HepG2 (cell line): ENCODE measurements at regions not wholly inside any gene's neighbourhood (a gene's known extent, or its start where the extent isn't known, plus 50 kb on each side); places are given as distances from the start of the nearest gene placed in this dataset.

Experiments
- ATAC-seq: fragments of 200-7000 bp; cut with Tn5 transposase; 3 replicates; pipeline ENCODE4 v1.9.1; 2020; ENCODE audit warnings: mild to moderate bottlenecking, moderate library complexity
- BruUV-seq: library from RNA; stranded (reverse); fragments of 400-500 nt; replicated peaks from 2 replicates; lab custom pipeline; 2021; lab: Mats Ljungman, UMichigan
- CTCF ChIA-PET: fragments of 300-600 bp; formaldehyde crosslinking; extraction: SDS; loops from one replicate; lab custom pipeline; 2021; ENCODE audit warnings: low total read pairs, inconsistent platforms, low intra/inter-chr PET ratio; lab: Yijun Ruan, JAX
- POLR2A ChIA-PET: fragments of 350-600 bp; sonication (Branson Sonifier 250); formaldehyde crosslinking; loops from one replicate; lab custom pipeline; 2020; ENCODE audit warnings: antibody characterized with exemption, inconsistent platforms; lab: Yijun Ruan, JAX
- DNase-seq: peaks from one replicate; pipeline ENCODE4 v3.0.0-alpha.2; 2015; ENCODE audit warnings: low spot score
- FAIRE-seq: peaks from 3 replicates; lab custom pipeline; 2011; peaks lifted over from hg19 to GRCh38; lab: Jason Lieb, UNC
- H2AFZ ChIP-seq: one replicate; pipeline ENCODE4 v1.6.1; 2011; ENCODE audit warnings: low read length, inconsistent platforms
- H3K27ac ChIP-seq: fragments of 300-600 bp; 3 replicates; pipeline ENCODE4 v1.8.0; 2011; ENCODE audit warnings: mixed run types, mild to moderate bottlenecking, mixed read lengths, low read length, inconsistent platforms; ENCODE audit not compliant: insufficient read depth; ENCODE audit errors: extremely low read length
- H3K27me3 ChIP-seq, 2 experiments: fragments of 200-600 bp in 1 of 2; 2 replicates in 1 of 2; 3 replicates in 1 of 2; pipeline versions ENCODE4 v1.6.0 to v1.8.0; 2011; ENCODE audit warnings: low read length in 2 of 2, mild to moderate bottlenecking in 2 of 2, moderate library complexity in 2 of 2, inconsistent platforms in 1 of 2; ENCODE audit not compliant: insufficient read depth in 2 of 2, control insufficient read depth in 1 of 2
- H3K36me3 ChIP-seq, 2 experiments: fragments of 200-600 bp in 1 of 2; replicated peaks in 1 of 2; 2 replicates in 1 of 2; 3 replicates in 1 of 2; pipeline versions ENCODE4 v1.5.1 to v1.8.0; 2011; ENCODE audit warnings: low read length in 2 of 2, inconsistent platforms in 1 of 2; ENCODE audit not compliant: insufficient read depth in 2 of 2, control insufficient read depth in 1 of 2
- H3K4me1 ChIP-seq: 2 replicates; pipeline ENCODE4 v1.5.1; 2012; ENCODE audit warnings: low read length, inconsistent platforms; ENCODE audit not compliant: insufficient read depth
- H3K4me2 ChIP-seq: 2 replicates; pipeline ENCODE4 v1.6.0; 2011; ENCODE audit warnings: low read depth, low read length, inconsistent platforms
- H3K4me3 ChIP-seq, 3 experiments: fragments of 200-600 bp in 1 of 3; sonication (generic), shearing (Covaris generic) in 1 of 3; replicated peaks in 1 of 3; 2 replicates each; pipeline ENCODE4 v1.5.1; 2011 to 2016; ENCODE audit warnings: low read length in 3 of 3, inconsistent platforms in 2 of 3, low read depth in 2 of 3, mild to moderate bottlenecking in 2 of 3, control low read depth in 1 of 3, mixed read lengths in 1 of 3; ENCODE audit not compliant: insufficient read depth in 1 of 3
- H3K79me2 ChIP-seq: one replicate; pipeline ENCODE4 v1.6.1; 2011; ENCODE audit warnings: low read length, inconsistent platforms; ENCODE audit not compliant: insufficient read depth
- H3K9ac ChIP-seq: 2 replicates; pipeline ENCODE4 v1.6.0; 2011; ENCODE audit warnings: mild to moderate bottlenecking, low read depth, low read length, inconsistent platforms; ENCODE audit not compliant: insufficient read depth
- H3K9me3 ChIP-seq: 2 replicates; pipeline ENCODE4 v1.5.1; 2012; ENCODE audit warnings: mild to moderate bottlenecking, low read length
- H4K20me1 ChIP-seq: 2 replicates; pipeline ENCODE4 v1.6.0; 2011; ENCODE audit warnings: inconsistent platforms, mild to moderate bottlenecking, low read length, moderate library complexity; ENCODE audit not compliant: insufficient read depth
- CBX1 ChIP-seq: IDR thresholded peaks from one replicate; pipeline ENCODE4 v1.6.1; 2016; ENCODE audit warnings: antibody characterized with exemption, low read depth
- CCDC6 ChIP-seq: sonication (generic); formaldehyde crosslinking; IDR thresholded peaks from 2 replicates; pipeline ENCODE4 v1.8.1; 2022; ENCODE audit warnings: mild to moderate bottlenecking, missing genetic modification reagents, moderate library complexity
- CEBPB ChIP-seq: IDR thresholded peaks from 2 replicates; pipeline ENCODE4 v1.6.1; 2011; ENCODE audit warnings: low read depth, low read length, improper control_type of control experiment, borderline replicate concordance
- CENPT ChIP-seq: sonication (generic); formaldehyde crosslinking; IDR thresholded peaks from 2 replicates; pipeline ENCODE4 v1.8.0; 2022; ENCODE audit warnings: low read depth, mild to moderate bottlenecking, moderate library complexity, missing genetic modification reagents
- ELF4 ChIP-seq: sonication (generic); formaldehyde crosslinking; IDR thresholded peaks from 2 replicates; pipeline ENCODE4 v1.5.0; 2020; ENCODE audit warnings: missing genetic modification reagents, mild to moderate bottlenecking, moderate library complexity, borderline replicate concordance
- GABPB1 ChIP-seq: IDR thresholded peaks from 2 replicates; pipeline ENCODE4 v1.6.1; 2016; ENCODE audit warnings: mild to moderate bottlenecking, missing genetic modification reagents, moderate library complexity, missing compliant biosample characterization
- HOXD1 ChIP-seq: sonication (generic); formaldehyde crosslinking; IDR thresholded peaks from 2 replicates; pipeline ENCODE4 v1.5.0; 2020; ENCODE audit warnings: missing genetic modification reagents
- MEF2D ChIP-seq: sonication (generic); formaldehyde crosslinking; IDR thresholded peaks from 2 replicates; pipeline ENCODE4 v1.5.1; 2020; ENCODE audit warnings: mild to moderate bottlenecking, missing genetic modification reagents
- MIXL1 ChIP-seq: IDR thresholded peaks from 2 replicates; pipeline ENCODE4 v1.6.1; 2016
- PAF1 ChIP-seq: IDR thresholded peaks from 2 replicates; pipeline ENCODE4 v1.6.1; 2016; ENCODE audit warnings: missing genetic modification reagents, missing compliant biosample characterization
- RXRA ChIP-seq: sonication (generic); formaldehyde crosslinking; IDR thresholded peaks from 2 replicates; pipeline ENCODE4 v1.5.1; 2020; ENCODE audit warnings: missing genetic modification reagents
- SALL1 ChIP-seq: sonication (generic); formaldehyde crosslinking; IDR thresholded peaks from 2 replicates; pipeline ENCODE4 v1.8.0; 2022; ENCODE audit warnings: mild to moderate bottlenecking, missing genetic modification reagents
- SNAPC2 ChIP-seq: sonication (generic); formaldehyde crosslinking; IDR thresholded peaks from 2 replicates; pipeline ENCODE4 v1.8.1; 2022; ENCODE audit warnings: mild to moderate bottlenecking, missing genetic modification reagents
- ZNF598 ChIP-seq: sonication (generic); formaldehyde crosslinking; IDR thresholded peaks from 2 replicates; pipeline ENCODE4 v1.5.1; 2020; ENCODE audit warnings: mild to moderate bottlenecking, missing genetic modification reagents, borderline replicate concordance
- WGBS: methylation state at CpG from one replicate; pipeline ENCODE4 v1.1.6; 2017; ENCODE audit warnings: low lambda C conversion rate; 5-methylcytosine and 5-hydroxymethylcytosine counted together
- in situ Hi-C: cut with HindIII; loops from 2 replicates; pipeline ENCODE4 v1.10.0; 2017; ENCODE audit warnings: low pct_unique_long_range_greater_than_20kb; ENCODE audit not compliant: extremely low pct_ligation_motif_present
- intact Hi-C: fragments of 100-400 bp; cut with micrococcal nuclease; formaldehyde crosslinking; loops from one replicate; pipeline ENCODE4 v1.10.0; 2022; ENCODE audit not compliant: unreplicated experiment
- TF ChIP-seq, protein P1 (sequence below): sonication (generic); formaldehyde crosslinking; IDR thresholded peaks from 2 replicates; pipeline ENCODE4 v1.9.0; 2022; ENCODE audit warnings: low read depth, missing genetic modification reagents
- TF ChIP-seq, protein P2 (sequence below): sonication (generic); formaldehyde crosslinking; IDR thresholded peaks from 2 replicates; pipeline ENCODE4 v1.4.0; 2020; ENCODE audit warnings: mild to moderate bottlenecking, missing genetic modification reagents
- TF ChIP-seq, protein P3 (sequence below): sonication (generic); formaldehyde crosslinking; IDR thresholded peaks from 2 replicates; pipeline ENCODE4 v1.4.0; 2020; ENCODE audit warnings: mild to moderate bottlenecking, missing genetic modification reagents
- TF ChIP-seq, protein P4 (sequence below): IDR thresholded peaks from 2 replicates; pipeline ENCODE4 v1.6.1; 2016

DNA sequence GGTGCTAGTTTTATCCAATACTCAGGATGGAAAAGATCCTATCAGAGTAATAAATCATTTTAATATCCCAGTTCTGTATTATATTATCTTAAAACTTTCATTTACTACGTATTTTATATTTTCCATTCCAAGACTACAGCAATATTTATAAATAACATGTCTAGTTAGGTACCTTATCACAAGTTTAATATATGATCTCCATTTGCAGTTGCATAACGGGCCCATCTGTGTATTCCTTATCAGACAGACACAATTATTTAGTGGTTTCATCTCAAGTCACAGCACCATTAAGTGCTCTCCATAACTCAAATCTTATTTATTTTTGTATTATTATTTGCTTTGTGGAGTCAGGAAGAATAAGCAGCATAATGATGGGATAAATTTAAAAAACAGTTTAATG is 333.9 kb downstream of the SH2D1A start:
- Histone ChIP-seq H3K9ac (no peak overlapping the region), H3K27me3 (no peaks in the 10 kb centered on the region), H3K36me3 (no peaks in the 10 kb centered on the region), H4K20me1 (no peaks in the 10 kb centered on the region), H3K9me3 (peaks cover 5% of the 10 kb centered on the region; the same call in 1 of the 2 replicates), H3K4me1 (no peaks in the 10 kb centered on the region), H3K27ac (no peak overlapping the region), H3K4me2 (no peak overlapping the region), H3K79me2 (no peaks in the 10 kb centered on the region), H2AFZ (no peak overlapping the region), H3K4me3 (no peak overlapping the region)
- TF ChIP-seq, protein P1, sequence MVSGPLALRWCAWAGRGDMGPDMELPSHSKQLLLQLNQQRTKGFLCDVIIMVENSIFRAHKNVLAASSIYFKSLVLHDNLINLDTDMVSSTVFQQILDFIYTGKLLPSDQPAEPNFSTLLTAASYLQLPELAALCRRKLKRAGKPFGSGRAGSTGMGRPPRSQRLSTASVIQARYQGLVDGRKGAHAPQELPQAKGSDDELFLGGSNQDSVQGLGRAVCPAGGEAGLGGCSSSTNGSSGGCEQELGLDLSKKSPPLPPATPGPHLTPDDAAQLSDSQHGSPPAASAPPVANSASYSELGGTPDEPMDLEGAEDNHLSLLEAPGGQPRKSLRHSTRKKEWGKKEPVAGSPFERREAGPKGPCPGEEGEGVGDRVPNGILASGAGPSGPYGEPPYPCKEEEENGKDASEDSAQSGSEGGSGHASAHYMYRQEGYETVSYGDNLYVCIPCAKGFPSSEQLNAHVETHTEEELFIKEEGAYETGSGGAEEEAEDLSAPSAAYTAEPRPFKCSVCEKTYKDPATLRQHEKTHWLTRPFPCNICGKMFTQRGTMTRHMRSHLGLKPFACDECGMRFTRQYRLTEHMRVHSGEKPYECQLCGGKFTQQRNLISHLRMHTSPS, result no peak
- TF ChIP-seq, protein P2, sequence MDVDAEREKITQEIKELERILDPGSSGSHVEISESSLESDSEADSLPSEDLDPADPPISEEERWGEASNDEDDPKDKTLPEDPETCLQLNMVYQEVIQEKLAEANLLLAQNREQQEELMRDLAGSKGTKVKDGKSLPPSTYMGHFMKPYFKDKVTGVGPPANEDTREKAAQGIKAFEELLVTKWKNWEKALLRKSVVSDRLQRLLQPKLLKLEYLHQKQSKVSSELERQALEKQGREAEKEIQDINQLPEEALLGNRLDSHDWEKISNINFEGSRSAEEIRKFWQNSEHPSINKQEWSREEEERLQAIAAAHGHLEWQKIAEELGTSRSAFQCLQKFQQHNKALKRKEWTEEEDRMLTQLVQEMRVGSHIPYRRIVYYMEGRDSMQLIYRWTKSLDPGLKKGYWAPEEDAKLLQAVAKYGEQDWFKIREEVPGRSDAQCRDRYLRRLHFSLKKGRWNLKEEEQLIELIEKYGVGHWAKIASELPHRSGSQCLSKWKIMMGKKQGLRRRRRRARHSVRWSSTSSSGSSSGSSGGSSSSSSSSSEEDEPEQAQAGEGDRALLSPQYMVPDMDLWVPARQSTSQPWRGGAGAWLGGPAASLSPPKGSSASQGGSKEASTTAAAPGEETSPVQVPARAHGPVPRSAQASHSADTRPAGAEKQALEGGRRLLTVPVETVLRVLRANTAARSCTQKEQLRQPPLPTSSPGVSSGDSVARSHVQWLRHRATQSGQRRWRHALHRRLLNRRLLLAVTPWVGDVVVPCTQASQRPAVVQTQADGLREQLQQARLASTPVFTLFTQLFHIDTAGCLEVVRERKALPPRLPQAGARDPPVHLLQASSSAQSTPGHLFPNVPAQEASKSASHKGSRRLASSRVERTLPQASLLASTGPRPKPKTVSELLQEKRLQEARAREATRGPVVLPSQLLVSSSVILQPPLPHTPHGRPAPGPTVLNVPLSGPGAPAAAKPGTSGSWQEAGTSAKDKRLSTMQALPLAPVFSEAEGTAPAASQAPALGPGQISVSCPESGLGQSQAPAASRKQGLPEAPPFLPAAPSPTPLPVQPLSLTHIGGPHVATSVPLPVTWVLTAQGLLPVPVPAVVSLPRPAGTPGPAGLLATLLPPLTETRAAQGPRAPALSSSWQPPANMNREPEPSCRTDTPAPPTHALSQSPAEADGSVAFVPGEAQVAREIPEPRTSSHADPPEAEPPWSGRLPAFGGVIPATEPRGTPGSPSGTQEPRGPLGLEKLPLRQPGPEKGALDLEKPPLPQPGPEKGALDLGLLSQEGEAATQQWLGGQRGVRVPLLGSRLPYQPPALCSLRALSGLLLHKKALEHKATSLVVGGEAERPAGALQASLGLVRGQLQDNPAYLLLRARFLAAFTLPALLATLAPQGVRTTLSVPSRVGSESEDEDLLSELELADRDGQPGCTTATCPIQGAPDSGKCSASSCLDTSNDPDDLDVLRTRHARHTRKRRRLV (CRISPR knock-in tag), result no peak
- no peak for TF ChIP-seq SNAPC2 (CRISPR knock-in tag)
- no peak for TF ChIP-seq MIXL1 (CRISPR knock-in tag)
- TF ChIP-seq HOXD1 (CRISPR knock-in tag), result no peak
- no peak for TF ChIP-seq CBX1
- no peak for TF ChIP-seq PAF1
- no peak for TF ChIP-seq ZNF598 (CRISPR knock-in tag)
- no peak for TF ChIP-seq CCDC6
- TF ChIP-seq MEF2D (CRISPR knock-in tag), result no peak
- TF ChIP-seq, protein P3, sequence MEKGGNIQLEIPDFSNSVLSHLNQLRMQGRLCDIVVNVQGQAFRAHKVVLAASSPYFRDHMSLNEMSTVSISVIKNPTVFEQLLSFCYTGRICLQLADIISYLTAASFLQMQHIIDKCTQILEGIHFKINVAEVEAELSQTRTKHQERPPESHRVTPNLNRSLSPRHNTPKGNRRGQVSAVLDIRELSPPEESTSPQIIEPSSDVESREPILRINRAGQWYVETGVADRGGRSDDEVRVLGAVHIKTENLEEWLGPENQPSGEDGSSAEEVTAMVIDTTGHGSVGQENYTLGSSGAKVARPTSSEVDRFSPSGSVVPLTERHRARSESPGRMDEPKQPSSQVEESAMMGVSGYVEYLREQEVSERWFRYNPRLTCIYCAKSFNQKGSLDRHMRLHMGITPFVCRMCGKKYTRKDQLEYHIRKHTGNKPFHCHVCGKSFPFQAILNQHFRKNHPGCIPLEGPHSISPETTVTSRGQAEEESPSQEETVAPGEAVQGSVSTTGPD (CRISPR knock-in tag), result no peak
- no peak for TF ChIP-seq RXRA (CRISPR knock-in tag)
- TF ChIP-seq CEBPB, result no peak
- no peak for TF ChIP-seq SALL1 (CRISPR knock-in tag)
- TF ChIP-seq, protein P4, sequence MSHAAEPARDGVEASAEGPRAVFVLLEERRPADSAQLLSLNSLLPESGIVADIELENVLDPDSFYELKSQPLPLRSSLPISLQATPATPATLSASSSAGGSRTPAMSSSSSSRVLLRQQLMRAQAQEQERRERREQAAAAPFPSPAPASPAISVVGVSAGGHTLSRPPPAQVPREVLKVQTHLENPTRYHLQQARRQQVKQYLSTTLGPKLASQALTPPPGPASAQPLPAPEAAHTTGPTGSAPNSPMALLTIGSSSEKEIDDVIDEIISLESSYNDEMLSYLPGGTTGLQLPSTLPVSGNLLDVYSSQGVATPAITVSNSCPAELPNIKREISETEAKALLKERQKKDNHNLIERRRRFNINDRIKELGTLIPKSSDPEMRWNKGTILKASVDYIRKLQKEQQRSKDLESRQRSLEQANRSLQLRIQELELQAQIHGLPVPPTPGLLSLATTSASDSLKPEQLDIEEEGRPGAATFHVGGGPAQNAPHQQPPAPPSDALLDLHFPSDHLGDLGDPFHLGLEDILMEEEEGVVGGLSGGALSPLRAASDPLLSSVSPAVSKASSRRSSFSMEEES (CRISPR knock-in tag), result no peak
- no peak for TF ChIP-seq ELF4 (CRISPR knock-in tag)
- no peak for TF ChIP-seq CENPT (CRISPR knock-in tag)
- no peak for TF ChIP-seq GABPB1
- ATAC-seq (no peak), FAIRE-seq (no peak), DNase-seq (no peak)
- WGBS, result 4% methylated on average over 2 of the region's 2 CpGs
- ChIA-PET CTCF (no interaction called here), POLR2A (no interaction called here)
- in situ Hi-C loops, result no loop called here
- intact Hi-C loops, result no loop called here
- BruUV-seq, result no TSS peak
